Mucosa of stomach (tissue), 1 donor: ENCODE measurements at regions not wholly inside any gene's neighbourhood (a gene's known extent, or its start where the extent isn't known, plus 50 kb on each side); places are given as distances from the start of the nearest gene placed in this dataset.

Experiments
- H3K27me3 ChIP-seq: one replicate; pipeline ENCODE4 v1.7.0; 2013; ENCODE audit warnings: mild to moderate bottlenecking, low read length; ENCODE audit not compliant: control insufficient read depth, insufficient read depth
- H3K36me3 ChIP-seq: one replicate; pipeline ENCODE4 v1.7.0; 2013; ENCODE audit warnings: low read length; ENCODE audit not compliant: control insufficient read depth, insufficient read depth
- H3K4me1 ChIP-seq: one replicate; pipeline ENCODE4 v1.7.0; 2013; ENCODE audit warnings: mild to moderate bottlenecking, low read length; ENCODE audit not compliant: control insufficient read depth, insufficient read depth
- H3K4me3 ChIP-seq: one replicate; pipeline ENCODE4 v1.7.0; 2013; ENCODE audit warnings: low read length
- H3K9ac ChIP-seq: one replicate; pipeline ENCODE4 v1.7.0; 2013; ENCODE audit warnings: mild to moderate bottlenecking, low read length, moderate library complexity
- H3K9me3 ChIP-seq: one replicate; pipeline ENCODE4 v1.7.0; 2013; ENCODE audit warnings: mild to moderate bottlenecking, low read length, moderate library complexity; ENCODE audit not compliant: control insufficient read depth
- donor health status: Pancreatic carcinoma.

DNA sequence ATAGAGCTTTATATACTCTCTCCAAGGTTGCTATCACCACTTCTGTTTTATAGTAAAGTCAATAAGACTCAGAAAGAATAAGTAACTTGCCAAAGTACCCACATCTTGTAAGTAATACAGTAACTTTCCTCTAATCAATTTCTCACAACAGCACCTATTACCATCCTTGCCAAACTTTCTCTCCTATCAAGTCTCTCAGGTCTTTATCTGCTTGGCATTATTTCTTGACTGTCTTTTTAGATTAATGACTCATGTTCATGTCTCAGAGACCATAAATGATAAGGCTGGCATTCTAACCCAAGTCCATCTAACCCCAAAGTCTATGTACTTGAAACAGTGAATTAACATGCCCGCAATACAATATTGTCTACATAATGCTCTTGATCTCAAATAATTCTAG, 618.0 kb upstream of the ZEB2 start:
- no peaks in the 10 kb centered on the region for H3K27me3 ChIP-seq
- H3K4me1 ChIP-seq = no peaks in the 10 kb centered on the region
- H3K9ac ChIP-seq = no peak overlapping the region

DNA sequence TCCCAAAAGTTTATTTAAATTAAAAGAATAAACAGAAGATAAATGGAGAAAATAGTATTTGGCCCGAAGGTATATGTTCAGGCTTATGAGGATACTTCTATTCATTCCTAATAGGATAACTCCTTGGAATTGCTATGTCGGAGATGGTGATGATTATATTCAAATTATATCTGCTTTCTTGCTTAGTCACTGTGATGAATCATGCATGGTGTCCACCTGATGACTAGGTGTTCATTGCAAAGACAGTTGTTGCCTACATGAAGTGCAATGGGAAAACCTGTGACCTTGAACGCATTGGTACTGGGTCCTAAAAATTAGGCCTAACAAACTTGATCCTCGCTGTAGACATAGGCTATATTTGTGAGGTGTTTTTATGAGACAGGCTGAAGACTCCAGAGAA, 617.3 kb upstream of the ZEB2 start:
- Histone ChIP-seq H3K4me1 (no peaks in the 10 kb centered on the region), H3K4me3 (no peak overlapping the region), H3K9me3 (no peaks in the 10 kb centered on the region), H3K36me3 (no peaks in the 10 kb centered on the region), H3K9ac (no peak overlapping the region), H3K27me3 (no peaks in the 10 kb centered on the region)

More for the DNA sequence above, 618.0 kb upstream of the ZEB2 start:
- no peaks in the 10 kb centered on the region for H3K36me3 ChIP-seq
- no peak overlapping the region for H3K4me3 ChIP-seq
- H3K9me3 ChIP-seq = no peaks in the 10 kb centered on the region

DNA sequence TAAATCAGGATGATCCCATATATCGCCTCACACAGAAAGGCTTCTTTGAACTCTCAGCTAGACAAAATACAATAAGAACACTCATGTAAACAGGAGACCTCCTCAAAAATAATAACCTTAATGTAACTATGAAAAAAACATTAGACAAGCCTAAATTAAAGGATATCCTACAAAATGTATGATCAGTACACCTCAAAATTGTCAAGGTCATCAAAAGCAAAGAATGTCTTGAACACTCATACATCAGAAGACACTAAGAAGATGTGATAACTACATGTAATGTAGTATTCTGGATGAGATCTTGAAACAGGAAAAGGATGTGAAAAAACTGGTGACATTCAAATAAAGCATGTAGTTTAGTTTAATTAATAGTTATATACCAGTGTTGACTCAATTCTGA, 616.8 kb upstream of the ZEB2 start:
- Histone ChIP-seq H3K4me3 (no peak overlapping the region), H3K9ac (no peak overlapping the region), H3K4me1 (no peaks in the 10 kb centered on the region), H3K36me3 (no peaks in the 10 kb centered on the region), H3K27me3 (no peaks in the 10 kb centered on the region), H3K9me3 (no peaks in the 10 kb centered on the region)

DNA sequence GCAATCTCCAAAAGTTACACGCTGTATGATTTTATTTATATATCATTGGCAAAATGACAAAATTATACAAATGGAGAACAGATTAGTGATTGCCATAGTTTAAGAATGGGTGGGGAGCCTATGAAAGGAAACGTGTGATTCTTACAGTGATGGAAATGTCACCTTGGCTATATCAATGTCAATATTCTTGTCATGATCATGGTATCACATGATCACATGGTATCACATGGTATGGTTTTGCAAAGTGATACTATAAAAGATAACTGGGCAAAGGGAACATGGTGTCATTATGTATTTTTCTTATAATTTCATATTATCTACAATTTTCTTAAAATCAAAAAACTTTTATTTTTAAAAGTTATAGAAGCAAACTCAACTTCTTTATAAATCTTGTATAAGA, 606.2 kb upstream of the ZEB2 start:
- Histone ChIP-seq H3K36me3 (no peaks in the 10 kb centered on the region), H3K9me3 (no peaks in the 10 kb centered on the region), H3K4me1 (peaks cover 6% of the 10 kb centered on the region), H3K9ac (no peak overlapping the region), H3K4me3 (no peak overlapping the region), H3K27me3 (no peaks in the 10 kb centered on the region)

DNA sequence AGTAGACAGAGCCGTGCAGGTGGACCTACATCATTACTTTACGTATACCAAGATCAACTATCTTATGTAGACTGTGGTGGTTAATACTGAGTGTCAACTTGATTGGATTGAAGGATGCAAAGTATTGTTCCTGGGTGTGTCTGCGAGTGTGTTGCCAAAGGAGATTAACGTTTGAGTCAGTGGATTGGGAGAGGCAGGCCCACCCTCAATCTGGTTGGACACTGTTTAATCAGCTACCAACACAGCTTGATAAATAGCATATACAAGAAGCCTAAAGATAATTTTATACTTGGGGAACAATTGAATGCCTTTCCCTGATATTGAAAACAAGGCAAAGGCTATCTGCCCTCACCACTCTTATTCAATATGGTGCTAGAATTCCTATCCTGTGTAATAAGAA, 604.2 kb upstream of the ZEB2 start:
- Histone ChIP-seq H3K27me3 (no peaks in the 10 kb centered on the region), H3K9me3 (no peaks in the 10 kb centered on the region), H3K4me1 (peaks cover 6% of the 10 kb centered on the region), H3K9ac (no peak overlapping the region), H3K36me3 (no peaks in the 10 kb centered on the region), H3K4me3 (no peak overlapping the region)

DNA sequence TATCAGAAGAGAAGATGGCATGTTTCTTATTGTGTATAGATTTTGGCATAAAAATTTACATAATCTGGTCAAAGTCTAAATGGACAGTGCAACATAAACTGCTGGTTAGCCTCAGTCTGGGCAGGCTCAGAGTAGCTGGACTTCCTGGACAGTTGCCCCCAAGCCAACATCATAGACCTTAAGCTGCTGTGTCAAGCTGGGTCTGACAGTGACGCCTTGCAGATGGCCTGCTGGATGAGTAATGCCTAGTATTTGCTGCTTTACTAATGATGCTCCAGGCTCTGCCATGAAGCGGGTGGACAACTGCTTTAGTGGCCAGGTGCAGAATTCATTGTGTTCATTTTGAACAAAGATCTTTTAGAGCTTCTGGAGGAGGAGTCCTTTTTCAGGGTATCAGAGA, 603.7 kb upstream of the ZEB2 start:
- no peak overlapping the region for H3K4me3 ChIP-seq
- H3K9ac ChIP-seq = no peak overlapping the region
- no peaks in the 10 kb centered on the region for H3K36me3 ChIP-seq

DNA sequence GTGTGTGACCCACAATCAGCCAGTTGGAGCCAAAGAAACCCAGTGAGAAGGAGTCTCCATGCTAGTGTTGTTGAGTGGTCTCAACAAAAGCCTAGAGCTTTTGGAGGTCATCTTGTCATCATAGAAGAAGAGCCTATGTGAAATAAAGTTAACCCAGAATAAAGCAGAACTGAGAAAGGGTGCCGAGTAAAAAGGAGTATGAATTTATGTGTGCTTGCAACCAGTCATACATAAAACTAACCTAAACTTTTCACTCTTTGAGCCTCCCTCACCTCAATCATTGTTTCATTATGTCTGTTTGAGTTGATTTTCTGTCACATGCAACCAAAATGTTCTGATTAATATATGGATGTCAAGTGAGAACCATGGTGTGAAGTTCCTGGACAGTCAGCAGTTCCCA, 599.3 kb upstream of the ZEB2 start:
- Histone ChIP-seq H3K9me3 (no peaks in the 10 kb centered on the region), H3K36me3 (no peaks in the 10 kb centered on the region), H3K27me3 (no peaks in the 10 kb centered on the region), H3K4me1 (peaks cover 6% of the 10 kb centered on the region), H3K9ac (no peak overlapping the region), H3K4me3 (no peak overlapping the region)

More for the DNA sequence above, 603.7 kb upstream of the ZEB2 start:
- Histone ChIP-seq H3K27me3 (no peaks in the 10 kb centered on the region), H3K9me3 (no peaks in the 10 kb centered on the region), H3K4me1 (peaks cover 6% of the 10 kb centered on the region)

DNA sequence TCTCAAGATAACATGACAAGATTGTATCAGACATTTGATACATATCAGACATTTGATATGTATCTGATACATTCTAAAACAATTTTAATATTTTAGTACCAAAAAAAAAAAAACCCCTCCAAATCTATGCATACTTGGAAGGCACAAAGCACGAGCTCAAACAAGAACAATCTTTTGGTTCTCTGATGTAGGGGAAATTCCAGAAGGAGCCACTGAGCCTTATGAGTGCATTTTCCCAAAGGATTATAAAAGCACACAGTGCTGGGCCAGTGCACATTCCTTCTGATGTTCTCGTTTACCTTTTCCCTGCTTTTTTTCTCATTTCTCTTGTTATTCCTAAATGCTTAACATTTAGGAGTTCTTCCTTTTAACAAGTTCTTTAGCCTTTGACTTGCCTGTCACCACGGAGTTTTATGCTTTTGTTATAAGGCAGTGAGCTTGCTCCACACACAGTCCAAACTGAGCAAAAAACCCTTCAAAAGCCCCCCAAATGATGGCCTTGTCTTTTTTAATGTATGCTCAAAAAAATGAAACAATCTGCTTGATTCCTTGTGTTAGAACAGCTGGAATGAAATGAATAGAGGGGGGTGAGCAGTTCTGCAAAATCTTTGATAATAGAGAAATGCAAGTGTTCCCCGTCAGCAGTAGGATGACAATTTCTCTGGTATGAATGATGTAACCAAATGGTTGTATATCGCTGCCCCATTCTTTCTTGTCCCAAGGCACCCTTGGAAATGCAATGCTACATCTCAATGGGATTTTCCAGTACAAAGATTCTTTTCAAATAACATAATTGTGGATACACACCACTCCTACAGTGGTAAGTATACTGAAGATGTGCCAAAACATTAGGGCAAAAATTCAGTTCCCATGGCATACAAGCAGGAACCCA, 597.2 kb upstream of the ZEB2 start:
- Histone ChIP-seq H3K36me3 (no peaks in the 10 kb centered on the region), H3K27me3 (no peaks in the 10 kb centered on the region), H3K4me1 (no peaks in the 10 kb centered on the region), H3K9ac (no peak overlapping the region), H3K9me3 (no peaks in the 10 kb centered on the region), H3K4me3 (no peak overlapping the region)

DNA sequence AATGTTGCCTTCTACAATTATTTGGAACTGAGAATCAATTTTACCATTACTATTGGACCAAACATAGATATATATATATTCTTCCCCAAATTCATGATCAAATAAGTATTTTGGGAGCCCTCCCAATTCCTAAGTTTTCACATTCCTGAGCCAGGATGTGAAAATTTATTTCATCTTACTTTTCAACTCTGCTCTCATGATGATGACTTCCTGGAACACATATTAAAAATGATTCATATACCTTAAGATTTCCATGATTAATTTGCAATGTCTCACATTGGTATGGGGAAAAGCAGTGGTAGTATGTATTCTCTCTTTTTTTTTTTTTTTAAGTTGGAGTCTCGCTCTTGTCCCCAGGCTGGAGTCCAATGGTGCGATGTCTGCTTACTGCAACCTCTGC, 596.1 kb upstream of the ZEB2 start:
- H3K9me3 ChIP-seq = no peaks in the 10 kb centered on the region
- no peak overlapping the region for H3K4me3 ChIP-seq
- H3K9ac ChIP-seq = no peak overlapping the region
- no peaks in the 10 kb centered on the region for H3K27me3 ChIP-seq
- H3K4me1 ChIP-seq = no peaks in the 10 kb centered on the region
- no peaks in the 10 kb centered on the region for H3K36me3 ChIP-seq

DNA sequence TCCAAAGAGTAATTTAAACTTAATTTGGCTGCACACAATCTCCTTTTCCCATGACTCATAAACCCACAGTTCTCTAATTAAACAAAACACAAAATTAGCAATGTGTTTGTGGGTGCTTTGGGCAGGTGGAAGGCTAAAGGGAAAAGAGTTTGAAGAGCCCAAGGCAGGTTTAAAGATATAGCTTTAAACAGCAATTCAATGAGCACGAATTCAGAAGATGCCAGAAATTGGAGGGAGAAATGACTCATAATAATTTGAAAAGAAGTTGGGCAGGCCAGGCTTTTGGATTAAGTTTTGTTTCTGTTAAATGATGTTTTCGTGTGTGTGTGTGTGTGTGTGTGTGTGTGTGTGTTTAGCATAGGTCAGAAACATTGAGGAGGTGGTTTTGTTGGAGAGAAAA, 594.8 kb upstream of the ZEB2 start:
- Histone ChIP-seq H3K4me1 (no peaks in the 10 kb centered on the region), H3K9me3 (no peaks in the 10 kb centered on the region), H3K9ac (no peak overlapping the region), H3K27me3 (no peaks in the 10 kb centered on the region), H3K4me3 (no peak overlapping the region), H3K36me3 (no peaks in the 10 kb centered on the region)

DNA sequence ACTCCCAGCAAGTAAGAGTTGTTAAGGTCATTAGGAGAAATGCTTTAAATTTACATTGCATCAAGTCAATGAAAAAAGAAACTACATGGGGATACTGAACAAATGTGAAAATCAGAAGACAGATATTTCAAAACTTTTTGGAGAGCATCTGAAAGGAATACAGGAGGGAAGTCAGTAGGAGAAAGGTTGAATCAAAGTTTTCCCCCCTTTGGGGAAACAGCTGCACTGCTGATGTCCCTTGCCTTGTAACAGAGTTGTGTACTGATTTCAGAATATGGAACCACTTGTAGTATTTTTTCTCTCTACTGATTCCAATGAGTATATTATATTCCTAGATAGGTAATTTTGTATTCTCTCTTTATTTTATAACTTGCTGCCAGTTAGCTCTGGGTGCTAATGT, 592.5 kb upstream of the ZEB2 start:
- Histone ChIP-seq H3K4me3 (no peak overlapping the region), H3K27me3 (no peaks in the 10 kb centered on the region), H3K9me3 (no peaks in the 10 kb centered on the region), H3K9ac (no peak overlapping the region), H3K36me3 (no peaks in the 10 kb centered on the region), H3K4me1 (no peaks in the 10 kb centered on the region)

DNA sequence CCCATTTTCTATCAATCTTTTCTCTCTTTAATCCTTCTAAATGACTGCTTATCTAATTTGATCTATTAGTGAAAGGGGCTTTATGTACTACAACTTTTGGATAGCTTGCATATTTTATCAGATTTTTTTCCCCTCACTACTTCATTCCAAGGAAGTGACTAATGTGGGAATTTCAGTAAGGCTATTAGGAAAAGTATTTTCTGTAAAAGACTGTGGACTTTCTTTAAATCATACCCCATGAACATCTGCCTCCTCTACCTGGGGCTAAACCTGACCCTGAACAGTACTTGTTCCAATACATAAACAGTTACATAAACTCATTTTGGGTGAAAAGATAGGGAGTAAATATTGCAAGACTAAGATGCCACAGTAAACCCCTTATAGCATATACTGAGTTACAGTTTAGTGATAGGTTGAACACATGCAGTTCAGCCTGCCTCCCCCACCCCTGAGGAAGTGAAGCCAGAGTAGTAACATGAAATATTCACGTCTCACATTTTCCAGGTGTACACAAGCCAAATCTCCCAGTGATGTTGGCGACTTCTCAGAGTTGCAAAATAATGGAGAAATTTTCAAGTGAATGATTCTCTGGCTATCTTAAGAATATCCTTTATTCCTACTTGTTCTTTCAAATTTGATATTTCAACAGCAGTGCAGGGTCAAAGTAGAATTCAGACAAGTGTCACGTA, 590.9 kb upstream of the ZEB2 start:
- no peaks in the 10 kb centered on the region for H3K27me3 ChIP-seq
- no peak overlapping the region for H3K4me3 ChIP-seq
- no peaks in the 10 kb centered on the region for H3K9me3 ChIP-seq
- H3K36me3 ChIP-seq = no peaks in the 10 kb centered on the region
- no peaks in the 10 kb centered on the region for H3K4me1 ChIP-seq
- H3K9ac ChIP-seq = no peak overlapping the region
